Neural cell (in vitro differentiated cells): ENCODE measurements at regions not wholly inside any gene's neighbourhood (a gene's known extent, or its start where the extent isn't known, plus 50 kb on each side); places are given as distances from the start of the nearest gene placed in this dataset.
"Not testable (repeated sequence)": the region's sequence is repeated elsewhere in the genome, so short reads cannot be mapped to it uniquely, and the experiment has no call there.

Experiments
- CTCF ChIP-seq: fragments of 450-650 bp; IDR thresholded peaks from 2 replicates; pipeline ENCODE4 v1.5.1; 2014; ENCODE audit warnings: antibody characterized with exemption, mild to moderate bottlenecking, moderate library complexity; ENCODE audit not compliant: poor library complexity, severe bottlenecking
- EP300 ChIP-seq: fragments of 450-650 bp; conservative IDR thresholded peaks from 2 replicates; pipeline ENCODE4 v1.6.1; 2014; ENCODE audit warnings: antibody characterized with exemption, mild to moderate bottlenecking, moderate library complexity; ENCODE audit not compliant: poor library complexity, severe bottlenecking
- EZH2 ChIP-seq: fragments of 200-600, 300-800 bp; shearing (Covaris generic), sonication (generic); IDR thresholded peaks from 2 replicates; pipeline ENCODE4 v1.6.1; 2014; ENCODE audit warnings: antibody characterized with exemption, low read length, borderline replicate concordance, mild to moderate bottlenecking; ENCODE audit not compliant: insufficient read depth, poor library complexity, severe bottlenecking
- MXI1 ChIP-seq: fragments of 450-650 bp; conservative IDR thresholded peaks from 2 replicates; pipeline ENCODE4 v1.6.1; 2014; ENCODE audit warnings: antibody characterized with exemption, mild to moderate bottlenecking; ENCODE audit not compliant: poor library complexity, severe bottlenecking
- POLR2AphosphoS5 ChIP-seq: IDR thresholded peaks from 2 replicates; pipeline ENCODE4 v1.6.1; 2012
- RAD21 ChIP-seq: fragments of 450-650 bp; conservative IDR thresholded peaks from 2 replicates; pipeline ENCODE4 v1.6.1; 2014; ENCODE audit warnings: antibody characterized with exemption, mild to moderate bottlenecking, moderate library complexity
- SMC3 ChIP-seq: fragments of 450-650 bp; conservative IDR thresholded peaks from 2 replicates; pipeline ENCODE4 v1.6.1; 2014; ENCODE audit warnings: antibody characterized with exemption, mild to moderate bottlenecking, moderate library complexity; ENCODE audit not compliant: poor library complexity
- TAF1 ChIP-seq: IDR thresholded peaks from 2 replicates; pipeline ENCODE4 v1.6.1; 2012; ENCODE audit warnings: low read depth
- TF ChIP-seq, protein P1 (sequence below): IDR thresholded peaks from 2 replicates; pipeline ENCODE4 v1.6.1; 2012; ENCODE audit warnings: borderline replicate concordance

DNA sequence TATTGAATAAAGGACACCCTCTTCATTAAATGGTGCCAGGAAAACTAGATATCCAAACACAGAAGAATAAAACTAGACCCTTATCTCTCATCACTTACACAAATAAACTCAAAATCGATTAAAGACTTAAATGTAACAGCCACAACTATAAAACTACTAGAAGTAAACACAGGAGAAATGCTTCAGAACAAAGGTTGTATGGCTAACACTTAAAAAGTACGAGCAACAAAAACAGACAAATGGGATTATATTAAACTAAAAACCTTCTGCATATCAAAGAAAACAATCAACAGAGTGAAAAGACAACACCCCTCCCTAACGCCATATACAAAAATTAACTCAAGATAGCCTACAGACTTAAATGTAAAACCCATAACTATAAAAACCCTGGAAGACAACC is 104.7 kb upstream of the CLEC6A start:
- TF ChIP-seq EP300, POLR2AphosphoS5, EZH2, CTCF, MXI1, TAF1, SMC3, RAD21: not testable (repeated sequence)
- TF ChIP-seq, protein P1, sequence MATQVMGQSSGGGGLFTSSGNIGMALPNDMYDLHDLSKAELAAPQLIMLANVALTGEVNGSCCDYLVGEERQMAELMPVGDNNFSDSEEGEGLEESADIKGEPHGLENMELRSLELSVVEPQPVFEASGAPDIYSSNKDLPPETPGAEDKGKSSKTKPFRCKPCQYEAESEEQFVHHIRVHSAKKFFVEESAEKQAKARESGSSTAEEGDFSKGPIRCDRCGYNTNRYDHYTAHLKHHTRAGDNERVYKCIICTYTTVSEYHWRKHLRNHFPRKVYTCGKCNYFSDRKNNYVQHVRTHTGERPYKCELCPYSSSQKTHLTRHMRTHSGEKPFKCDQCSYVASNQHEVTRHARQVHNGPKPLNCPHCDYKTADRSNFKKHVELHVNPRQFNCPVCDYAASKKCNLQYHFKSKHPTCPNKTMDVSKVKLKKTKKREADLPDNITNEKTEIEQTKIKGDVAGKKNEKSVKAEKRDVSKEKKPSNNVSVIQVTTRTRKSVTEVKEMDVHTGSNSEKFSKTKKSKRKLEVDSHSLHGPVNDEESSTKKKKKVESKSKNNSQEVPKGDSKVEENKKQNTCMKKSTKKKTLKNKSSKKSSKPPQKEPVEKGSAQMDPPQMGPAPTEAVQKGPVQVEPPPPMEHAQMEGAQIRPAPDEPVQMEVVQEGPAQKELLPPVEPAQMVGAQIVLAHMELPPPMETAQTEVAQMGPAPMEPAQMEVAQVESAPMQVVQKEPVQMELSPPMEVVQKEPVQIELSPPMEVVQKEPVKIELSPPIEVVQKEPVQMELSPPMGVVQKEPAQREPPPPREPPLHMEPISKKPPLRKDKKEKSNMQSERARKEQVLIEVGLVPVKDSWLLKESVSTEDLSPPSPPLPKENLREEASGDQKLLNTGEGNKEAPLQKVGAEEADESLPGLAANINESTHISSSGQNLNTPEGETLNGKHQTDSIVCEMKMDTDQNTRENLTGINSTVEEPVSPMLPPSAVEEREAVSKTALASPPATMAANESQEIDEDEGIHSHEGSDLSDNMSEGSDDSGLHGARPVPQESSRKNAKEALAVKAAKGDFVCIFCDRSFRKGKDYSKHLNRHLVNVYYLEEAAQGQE, result not testable (repeated sequence)
